ENCODE measurements at regions not wholly inside any gene's neighbourhood (a gene's known extent, or its start where the extent isn't known, plus 50 kb on each side); places are given as distances from the start of the nearest gene placed in this dataset.
A peak's percentile ranks its signal among the peaks of the same experiment; 100 is the strongest.
"Not testable (repeated sequence)": the region's sequence is repeated elsewhere in the genome, so short reads cannot be mapped to it uniquely, and the experiment has no call there.

DNA sequence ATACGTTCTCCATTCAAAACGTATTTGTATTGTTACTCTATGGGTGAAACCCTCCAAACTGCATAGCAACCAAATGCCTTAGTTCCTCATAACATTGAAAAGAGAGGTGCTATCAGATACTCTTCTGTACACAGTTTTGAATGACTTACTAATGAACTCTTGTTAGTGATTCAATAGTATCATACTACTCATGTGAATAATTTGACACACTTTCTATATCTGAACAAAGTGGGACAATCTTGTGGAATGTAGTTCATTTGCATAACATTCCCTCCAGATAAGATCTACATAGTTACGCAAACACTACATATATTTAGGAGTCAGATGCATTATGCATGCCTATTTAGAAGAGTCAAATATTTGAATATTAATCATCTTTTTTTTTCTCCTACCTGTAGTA, 232.0 kb upstream of the NRXN1 start:
- Histone ChIP-seq H3K36me3 (no peaks in the 10 kb centered on the region), H3K27me3 (no peaks in the 10 kb centered on the region), H3K9me3 (no peaks in the 10 kb centered on the region), H3K4me3 (ENCODE audit: low read depth, low read length) (no peak overlapping the region), H3K4me1 (no peaks in the 10 kb centered on the region)
- no peak for DNase-seq
- no peak for TF ChIP-seq CTCF (IDR thresholded peaks at IDR 0.05; ENCODE audit: low read depth, low read length)

DNA sequence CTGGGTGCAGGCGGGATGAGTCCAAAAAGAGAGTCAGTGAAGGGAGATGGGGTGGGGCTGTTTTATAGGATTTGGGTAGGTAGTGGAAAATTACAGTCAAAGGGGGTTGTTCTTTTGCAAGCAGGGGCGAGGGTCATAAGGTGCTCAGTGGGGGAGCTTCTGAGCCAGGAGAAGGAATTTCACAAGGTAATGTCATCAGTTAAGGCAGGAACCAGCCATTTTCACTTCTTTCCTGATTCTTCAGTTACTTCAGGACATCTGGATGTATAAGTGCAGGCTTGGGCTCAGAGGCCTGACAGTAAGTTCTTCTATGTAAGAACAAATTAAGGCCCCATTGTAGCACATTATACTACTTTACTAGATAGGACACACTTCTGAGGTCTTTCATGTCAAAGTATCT, 231.2 kb upstream of the NRXN1 start:
- H3K36me3 ChIP-seq; DNase-seq; H3K4me3 ChIP-seq (ENCODE audit: low read depth, low read length); H3K4me1 ChIP-seq; H3K27me3 ChIP-seq; H3K9me3 ChIP-seq: not testable (repeated sequence)

DNA sequence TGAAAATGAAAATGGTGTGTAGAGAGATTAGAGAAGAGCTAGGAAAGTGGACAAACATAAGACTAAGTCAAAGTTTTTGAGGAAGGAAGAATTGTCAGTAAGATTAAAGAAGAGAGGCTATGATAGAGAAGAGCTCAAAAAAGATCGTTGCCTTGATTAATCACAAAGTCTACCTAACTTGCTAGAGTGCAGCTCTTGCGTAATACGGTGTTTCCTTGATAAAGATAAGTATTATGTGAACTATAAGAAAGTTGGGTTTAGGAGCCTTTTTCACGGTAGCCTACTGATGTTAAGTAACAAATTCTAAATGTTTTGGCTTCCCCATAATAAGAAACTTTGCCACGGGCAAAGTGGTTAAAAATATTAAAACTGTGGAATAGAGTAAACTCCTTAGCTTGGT, 226.4 kb upstream of the NRXN1 start:
- Histone ChIP-seq H3K4me3 (ENCODE audit: low read depth, low read length) (no peak overlapping the region), H3K36me3 (no peaks in the 10 kb centered on the region), H3K9me3 (no peaks in the 10 kb centered on the region), H3K27me3 (no peaks in the 10 kb centered on the region), H3K4me1 (no peaks in the 10 kb centered on the region)
- no peak for DNase-seq
- no peak for TF ChIP-seq CTCF (IDR thresholded peaks at IDR 0.05; ENCODE audit: low read depth, low read length)

DNA sequence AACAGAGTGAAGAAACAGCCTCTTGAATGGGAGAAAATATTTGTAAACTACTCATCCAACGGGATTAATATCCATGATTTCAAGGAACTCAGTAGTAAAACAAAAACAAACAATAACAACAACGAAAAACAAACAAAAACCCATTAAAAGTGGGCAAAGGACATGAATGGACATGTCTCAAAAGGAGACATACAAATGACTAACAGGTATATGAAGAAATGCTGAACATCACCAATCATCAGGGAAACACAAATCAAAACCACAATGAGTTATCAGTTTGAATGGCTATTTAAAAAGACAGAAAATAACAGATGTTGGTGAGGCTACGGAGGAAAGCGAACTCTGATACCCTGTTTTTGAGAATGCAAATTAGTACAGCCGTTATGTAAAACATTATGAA, 224.8 kb upstream of the NRXN1 start:
- no peaks in the 10 kb centered on the region for H3K4me1 ChIP-seq
- H3K4me3 ChIP-seq (ENCODE audit: low read depth, low read length) = no peak overlapping the region
- no peaks in the 10 kb centered on the region for H3K9me3 ChIP-seq
- no peaks in the 10 kb centered on the region for H3K27me3 ChIP-seq
- TF ChIP-seq CTCF (IDR thresholded peaks at IDR 0.05; ENCODE audit: low read depth, low read length) = no peak
- H3K36me3 ChIP-seq = no peaks in the 10 kb centered on the region
- DNase-seq = no peak

- no peak for DNase-seq
- no peak overlapping the region for H3K4me3 ChIP-seq (ENCODE audit: low read depth, low read length)
- H3K4me1 ChIP-seq = no peaks in the 10 kb centered on the region
- H3K36me3 ChIP-seq = no peaks in the 10 kb centered on the region
- no peak for TF ChIP-seq CTCF (IDR thresholded peaks at IDR 0.05; ENCODE audit: low read depth, low read length)
- H3K27me3 ChIP-seq = no peaks in the 10 kb centered on the region
- H3K9me3 ChIP-seq = no peaks in the 10 kb centered on the region
These were observed 219.4 kb upstream of the NRXN1 start for GRCh38 chr2:51251356-51251755.

DNA sequence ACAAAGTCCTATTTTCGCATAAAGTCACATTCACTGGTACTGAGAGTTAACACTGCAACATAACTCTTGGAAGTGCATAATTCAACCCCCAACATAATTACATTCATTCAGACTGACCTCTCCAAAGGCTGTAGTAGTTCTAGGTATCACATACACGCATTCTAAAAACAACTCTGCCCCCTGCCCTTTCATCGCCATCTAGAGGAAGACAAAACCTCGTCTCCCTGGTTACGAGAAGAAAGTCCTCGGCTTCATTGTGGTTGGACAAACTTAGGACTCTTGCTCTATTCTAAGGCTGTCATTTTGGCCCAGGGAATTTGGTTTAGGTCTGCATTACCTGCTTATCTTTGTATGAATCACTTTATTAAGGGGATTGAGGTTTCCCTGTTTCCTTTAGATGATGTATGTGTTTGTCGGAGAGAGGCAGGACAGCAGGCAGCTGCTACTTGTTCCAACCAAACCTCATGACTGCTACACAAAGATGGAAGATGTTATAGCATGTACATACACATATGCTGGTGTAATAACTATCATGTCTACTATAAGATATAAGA, 215.4 kb upstream of the NRXN1 start:
- H3K36me3 ChIP-seq = no peaks in the 10 kb centered on the region
- H3K27me3 ChIP-seq = no peaks in the 10 kb centered on the region
- H3K9me3 ChIP-seq = no peaks in the 10 kb centered on the region
- H3K4me1 ChIP-seq = no peaks in the 10 kb centered on the region
- peak; percentile 24; the same call in 1 of the 2 replicates for TF ChIP-seq CTCF (IDR thresholded peaks at IDR 0.05; ENCODE audit: low read depth, low read length)
- DNase-seq = no peak
- H3K4me3 ChIP-seq (ENCODE audit: low read depth, low read length) = no peak overlapping the region

All from BE2C (cell line).